HEK293 (cell line): ENCODE measurements at regions not wholly inside any gene's neighbourhood (a gene's known extent, or its start where the extent isn't known, plus 50 kb on each side); places are given as distances from the start of the nearest gene placed in this dataset.
A peak's percentile ranks its signal among the peaks of the same experiment; 100 is the strongest.

Source experiments
- CTCF ChIA-PET: fragments of 350-600 bp; formaldehyde crosslinking; extraction: SDS; loops from one replicate; lab custom pipeline; 2021; ENCODE audit warnings: antibody characterized with exemption; lab: Yijun Ruan, JAX
- POLR2A ChIA-PET: fragments of 300-600 bp; formaldehyde crosslinking; extraction: SDS; loops from one replicate; lab custom pipeline; 2020; ENCODE audit warnings: antibody characterized with exemption, inconsistent platforms; lab: Yijun Ruan, JAX
- H3K27ac ChIP-seq: fragments of 200-500 bp; sonication (Bioruptor generic); 2 replicates; pipeline ENCODE4 v1.5.1; 2014; ENCODE audit warnings: low read depth, low read length, control low read depth, inconsistent platforms; ENCODE audit errors: extremely low read depth
- H3K36me3 ChIP-seq, 2 experiments: fragments of 200-500 bp in 1 of 2; sonication (Bioruptor generic) in 1 of 2; 1 replicate in 1 of 2; 2 replicates in 1 of 2; pipeline ENCODE4 v1.5.1; 2014 to 2017; ENCODE audit warnings: inconsistent platforms in 2 of 2, low read length in 2 of 2; ENCODE audit not compliant: control insufficient read depth in 2 of 2, insufficient read depth in 1 of 2
- H3K4me1 ChIP-seq: fragments of 200-500 bp; sonication (Bioruptor generic); 2 replicates; pipeline ENCODE4 v1.5.1; 2014; ENCODE audit warnings: mild to moderate bottlenecking, low read length, inconsistent platforms; ENCODE audit not compliant: control insufficient read depth, insufficient read depth
- H3K4me3 ChIP-seq: 2 replicates; pipeline ENCODE4 v1.5.1; 2011; ENCODE audit warnings: low read depth, mild to moderate bottlenecking, control low read depth, low read length, moderate library complexity
- H3K9me3 ChIP-seq: fragments of 200-500 bp; sonication (Bioruptor generic); 2 replicates; pipeline ENCODE4 v1.5.1; 2014; ENCODE audit warnings: low read depth, low read length, inconsistent platforms; ENCODE audit not compliant: control insufficient read depth, insufficient read depth
- SP2 ChIP-seq: fragments of 450-650 bp; formaldehyde crosslinking; IDR thresholded peaks from 2 replicates; pipeline ENCODE4 v1.5.1; 2016; ENCODE audit warnings: missing biosample characterization, missing genetic modification characterization
- ZBTB17 ChIP-seq: fragments of 450-650 bp; formaldehyde crosslinking; IDR thresholded peaks from 2 replicates; pipeline ENCODE4 v1.5.1; 2016; ENCODE audit warnings: missing biosample characterization, missing genetic modification characterization
- ZBTB44 ChIP-seq: fragments of 450-650 bp; IDR thresholded peaks from 2 replicates; pipeline ENCODE4 v1.5.1; 2018; ENCODE audit warnings: missing biosample characterization, mild to moderate bottlenecking, missing genetic modification characterization
- ZNF146 ChIP-seq: fragments of 450-650 bp; formaldehyde crosslinking; IDR thresholded peaks from 2 replicates; pipeline ENCODE4 v1.5.1; 2016; ENCODE audit warnings: missing biosample characterization, missing genetic modification characterization
- ZNF366 ChIP-seq: fragments of 450-650 bp; formaldehyde crosslinking; conservative IDR thresholded peaks from 2 replicates; pipeline ENCODE4 v1.5.1; 2016; ENCODE audit warnings: missing biosample characterization, missing genetic modification characterization
- ZNF404 ChIP-seq: fragments of 450-650 bp; formaldehyde crosslinking; IDR thresholded peaks from 2 replicates; pipeline ENCODE4 v1.5.1; 2017; ENCODE audit warnings: missing biosample characterization, missing genetic modification characterization
- ZNF48 ChIP-seq: fragments of 450-650 bp; formaldehyde crosslinking; IDR thresholded peaks from 2 replicates; pipeline ENCODE4 v1.5.1; 2016; ENCODE audit warnings: missing biosample characterization, missing genetic modification characterization
- ZNF660 ChIP-seq: fragments of 450-650 bp; IDR thresholded peaks from 2 replicates; pipeline ENCODE4 v1.5.1; 2018; ENCODE audit warnings: missing biosample characterization, mild to moderate bottlenecking, missing genetic modification characterization
- ZNF692 ChIP-seq: fragments of 450-650 bp; formaldehyde crosslinking; IDR thresholded peaks from 2 replicates; pipeline ENCODE4 v1.5.1; 2016; ENCODE audit warnings: missing biosample characterization, missing genetic modification characterization
- ZNF843 ChIP-seq: fragments of 450-650 bp; formaldehyde crosslinking; IDR thresholded peaks from 2 replicates; pipeline ENCODE4 v1.5.1; 2016; ENCODE audit warnings: missing biosample characterization, missing genetic modification characterization
- TF ChIP-seq, protein P1 (sequence below): fragments of 450-650 bp; formaldehyde crosslinking; IDR thresholded peaks from 2 replicates; pipeline ENCODE4 v1.5.1; 2016; ENCODE audit warnings: missing biosample characterization, missing genetic modification characterization
- TF ChIP-seq, protein P2 (sequence below): fragments of 450-650 bp; formaldehyde crosslinking; IDR thresholded peaks from 2 replicates; pipeline ENCODE4 v1.5.1; 2016; ENCODE audit warnings: missing biosample characterization, missing genetic modification characterization
- TF ChIP-seq, protein P3 (sequence below): fragments of 450-650 bp; formaldehyde crosslinking; IDR thresholded peaks from 2 replicates; pipeline ENCODE4 v1.5.1; 2016; ENCODE audit warnings: missing biosample characterization, missing genetic modification characterization
- TF ChIP-seq, protein P4 (sequence below): fragments of 450-650 bp; formaldehyde crosslinking; optimal IDR thresholded peaks from 2 replicates; pipeline ENCODE3; 2016; ENCODE audit warnings: missing biosample characterization, mild to moderate bottlenecking, missing genetic modification characterization
- TF ChIP-seq, protein P5 (sequence below): fragments of 450-650 bp; formaldehyde crosslinking; IDR thresholded peaks from 2 replicates; pipeline ENCODE4; 2016; ENCODE audit warnings: missing biosample characterization, missing genetic modification characterization

GRCh38 chr12:56839915-56840325 lies 76.8 kb downstream of the HSD17B6 start (continued):
- TF ChIP-seq, protein P1, sequence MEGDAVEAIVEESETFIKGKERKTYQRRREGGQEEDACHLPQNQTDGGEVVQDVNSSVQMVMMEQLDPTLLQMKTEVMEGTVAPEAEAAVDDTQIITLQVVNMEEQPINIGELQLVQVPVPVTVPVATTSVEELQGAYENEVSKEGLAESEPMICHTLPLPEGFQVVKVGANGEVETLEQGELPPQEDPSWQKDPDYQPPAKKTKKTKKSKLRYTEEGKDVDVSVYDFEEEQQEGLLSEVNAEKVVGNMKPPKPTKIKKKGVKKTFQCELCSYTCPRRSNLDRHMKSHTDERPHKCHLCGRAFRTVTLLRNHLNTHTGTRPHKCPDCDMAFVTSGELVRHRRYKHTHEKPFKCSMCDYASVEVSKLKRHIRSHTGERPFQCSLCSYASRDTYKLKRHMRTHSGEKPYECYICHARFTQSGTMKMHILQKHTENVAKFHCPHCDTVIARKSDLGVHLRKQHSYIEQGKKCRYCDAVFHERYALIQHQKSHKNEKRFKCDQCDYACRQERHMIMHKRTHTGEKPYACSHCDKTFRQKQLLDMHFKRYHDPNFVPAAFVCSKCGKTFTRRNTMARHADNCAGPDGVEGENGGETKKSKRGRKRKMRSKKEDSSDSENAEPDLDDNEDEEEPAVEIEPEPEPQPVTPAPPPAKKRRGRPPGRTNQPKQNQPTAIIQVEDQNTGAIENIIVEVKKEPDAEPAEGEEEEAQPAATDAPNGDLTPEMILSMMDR, result peak; percentile 82
- TF ChIP-seq ZBTB17, result peak; percentile 63; the same call in 1 of the 2 replicates

- TF ChIP-seq SP2 (tag by site-specific recombination) (no peak), ZNF48 (tag by site-specific recombination) (no peak), ZNF404 (no peak), ZBTB44 (no peak), ZNF843 (tag by site-specific recombination) (no peak)
- TF ChIP-seq, protein P2, sequence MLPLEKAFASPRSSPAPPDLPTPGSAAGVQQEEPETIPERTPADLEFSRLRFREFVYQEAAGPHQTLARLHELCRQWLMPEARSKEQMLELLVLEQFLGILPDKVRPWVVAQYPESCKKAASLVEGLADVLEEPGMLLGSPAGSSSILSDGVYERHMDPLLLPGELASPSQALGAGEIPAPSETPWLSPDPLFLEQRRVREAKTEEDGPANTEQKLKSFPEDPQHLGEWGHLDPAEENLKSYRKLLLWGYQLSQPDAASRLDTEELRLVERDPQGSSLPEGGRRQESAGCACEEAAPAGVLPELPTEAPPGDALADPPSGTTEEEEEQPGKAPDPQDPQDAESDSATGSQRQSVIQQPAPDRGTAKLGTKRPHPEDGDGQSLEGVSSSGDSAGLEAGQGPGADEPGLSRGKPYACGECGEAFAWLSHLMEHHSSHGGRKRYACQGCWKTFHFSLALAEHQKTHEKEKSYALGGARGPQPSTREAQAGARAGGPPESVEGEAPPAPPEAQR (tag by site-specific recombination), result no peak
- TF ChIP-seq, protein P3, sequence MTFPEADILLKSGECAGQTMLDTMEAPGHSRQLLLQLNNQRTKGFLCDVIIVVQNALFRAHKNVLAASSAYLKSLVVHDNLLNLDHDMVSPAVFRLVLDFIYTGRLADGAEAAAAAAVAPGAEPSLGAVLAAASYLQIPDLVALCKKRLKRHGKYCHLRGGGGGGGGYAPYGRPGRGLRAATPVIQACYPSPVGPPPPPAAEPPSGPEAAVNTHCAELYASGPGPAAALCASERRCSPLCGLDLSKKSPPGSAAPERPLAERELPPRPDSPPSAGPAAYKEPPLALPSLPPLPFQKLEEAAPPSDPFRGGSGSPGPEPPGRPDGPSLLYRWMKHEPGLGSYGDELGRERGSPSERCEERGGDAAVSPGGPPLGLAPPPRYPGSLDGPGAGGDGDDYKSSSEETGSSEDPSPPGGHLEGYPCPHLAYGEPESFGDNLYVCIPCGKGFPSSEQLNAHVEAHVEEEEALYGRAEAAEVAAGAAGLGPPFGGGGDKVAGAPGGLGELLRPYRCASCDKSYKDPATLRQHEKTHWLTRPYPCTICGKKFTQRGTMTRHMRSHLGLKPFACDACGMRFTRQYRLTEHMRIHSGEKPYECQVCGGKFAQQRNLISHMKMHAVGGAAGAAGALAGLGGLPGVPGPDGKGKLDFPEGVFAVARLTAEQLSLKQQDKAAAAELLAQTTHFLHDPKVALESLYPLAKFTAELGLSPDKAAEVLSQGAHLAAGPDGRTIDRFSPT (tag by site-specific recombination), result no peak
- TF ChIP-seq, protein P4, sequence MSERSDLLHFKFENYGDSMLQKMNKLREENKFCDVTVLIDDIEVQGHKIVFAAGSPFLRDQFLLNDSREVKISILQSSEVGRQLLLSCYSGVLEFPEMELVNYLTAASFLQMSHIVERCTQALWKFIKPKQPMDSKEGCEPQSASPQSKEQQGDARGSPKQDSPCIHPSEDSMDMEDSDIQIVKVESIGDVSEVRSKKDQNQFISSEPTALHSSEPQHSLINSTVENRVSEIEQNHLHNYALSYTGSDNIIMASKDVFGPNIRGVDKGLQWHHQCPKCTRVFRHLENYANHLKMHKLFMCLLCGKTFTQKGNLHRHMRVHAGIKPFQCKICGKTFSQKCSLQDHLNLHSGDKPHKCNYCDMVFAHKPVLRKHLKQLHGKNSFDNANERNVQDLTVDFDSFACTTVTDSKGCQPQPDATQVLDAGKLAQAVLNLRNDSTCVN (tag by site-specific recombination), result no peak
- TF ChIP-seq, protein P5, sequence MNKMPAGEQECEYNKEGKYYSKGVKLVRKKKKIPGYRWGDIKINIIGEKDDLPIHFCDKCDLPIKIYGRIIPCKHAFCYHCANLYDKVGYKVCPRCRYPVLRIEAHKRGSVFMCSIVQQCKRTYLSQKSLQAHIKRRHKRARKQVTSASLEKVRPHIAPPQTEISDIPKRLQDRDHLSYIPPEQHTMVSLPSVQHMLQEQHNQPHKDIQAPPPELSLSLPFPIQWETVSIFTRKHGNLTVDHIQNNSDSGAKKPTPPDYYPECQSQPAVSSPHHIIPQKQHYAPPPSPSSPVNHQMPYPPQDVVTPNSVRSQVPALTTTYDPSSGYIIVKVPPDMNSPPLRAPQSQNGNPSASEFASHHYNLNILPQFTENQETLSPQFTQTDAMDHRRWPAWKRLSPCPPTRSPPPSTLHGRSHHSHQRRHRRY (tag by site-specific recombination), result no peak
- TF ChIP-seq, all 188 proteins: peak for 0
- ChIA-PET CTCF (interaction anchor here (0.6 to 1.9 kb wide), 8 partner anchors 16 to 273 kb away, joined by 3 to 25 read pairs (median 6); no protein-coding TSS in a partner anchor), POLR2A (no interaction called here)
- H3K27ac ChIP-seq, result no peak overlapping the region
- H3K4me3 ChIP-seq, result no peak overlapping the region
- no peaks in the 10 kb centered on the region for H3K9me3 ChIP-seq
- no peaks in the 10 kb centered on the region for H3K36me3 ChIP-seq
- no peaks in the 10 kb centered on the region for H3K4me1 ChIP-seq
Measured at GRCh38 chr12:56839489-56839848, 76.3 kb downstream of the HSD17B6 start.

- TF ChIP-seq ZNF692 (no peak), ZNF660 (tag by site-specific recombination) (no peak), ZNF366 (tag by site-specific recombination) (no peak), ZNF146 (no peak)
- Histone ChIP-seq H3K4me1 (no peaks in the 10 kb centered on the region), H3K36me3 (no peaks in the 10 kb centered on the region), H3K4me3 (no peak overlapping the region), H3K9me3 (no peaks in the 10 kb centered on the region), H3K27ac (no peak overlapping the region)
- CTCF ChIA-PET, result interaction anchor here (0.7 to 1.9 kb wide), 6 partner anchors 16 to 273 kb away, joined by 3 to 25 read pairs (median 8); no protein-coding TSS in a partner anchor
- POLR2A ChIA-PET, result no interaction called here
Measured at GRCh38 chr12:56838621-56839488, 75.7 kb downstream of the HSD17B6 start.
